IMR-90 (cell line): ENCODE measurements at regions not wholly inside any gene's neighbourhood (a gene's known extent, or its start where the extent isn't known, plus 50 kb on each side); places are given as distances from the start of the nearest gene placed in this dataset.

Experiments
- ATAC-seq: fragments of 200-7000 bp; cut with Tn5 transposase; 2 replicates; pipeline ENCODE4 v1.9.1; 2020; ENCODE audit warnings: low read depth, mild to moderate bottlenecking, moderate library complexity
- BruUV-seq: library from RNA; stranded (reverse); fragments of 400-500 nt; replicated peaks from 2 replicates; lab custom pipeline; 2021; lab: Mats Ljungman, UMichigan
- CTCF ChIA-PET: fragments of 300-600 bp; formaldehyde crosslinking; extraction: SDS; loops from one replicate; lab custom pipeline; 2021; ENCODE audit warnings: antibody characterized with exemption; lab: Yijun Ruan, JAX
- POLR2A ChIA-PET: fragments of 300-600 bp; sonication (Branson Sonifier 250); formaldehyde crosslinking; loops from one replicate; lab custom pipeline; 2022; ENCODE audit warnings: antibody characterized with exemption; ENCODE audit not compliant: unreplicated experiment; lab: Charles Lee
- DNase-seq: peaks from one replicate; pipeline ENCODE4 v3.0.0; 2013
- H2AFZ ChIP-seq: replicated peaks from 2 replicates; pipeline ENCODE3; 2013; ENCODE audit warnings: low read length, mild to moderate bottlenecking; ENCODE audit not compliant: poor library complexity
- H2AK5ac ChIP-seq: 2 replicates; pipeline ENCODE4 v1.6.1; 2013; ENCODE audit warnings: low read depth, low read length, inconsistent platforms
- H2AK9ac ChIP-seq: replicated peaks from 2 replicates; pipeline ENCODE3; 2013; ENCODE audit warnings: mild to moderate bottlenecking, low read depth, low read length, moderate library complexity; ENCODE audit not compliant: poor library complexity
- H2BK120ac ChIP-seq: 2 replicates; pipeline ENCODE4 v1.6.1; 2013; ENCODE audit warnings: low read depth, low read length, inconsistent platforms
- H2BK15ac ChIP-seq: 3 replicates; pipeline ENCODE4 v1.6.1; 2013; ENCODE audit warnings: low read depth, low read length, inconsistent platforms
- H2BK20ac ChIP-seq: 2 replicates; pipeline ENCODE4 v1.6.1; 2013; ENCODE audit warnings: low read depth, mild to moderate bottlenecking, inconsistent platforms, low read length, moderate library complexity
- H2BK5ac ChIP-seq: 2 replicates; pipeline ENCODE4 v1.6.1; 2013; ENCODE audit warnings: mild to moderate bottlenecking, low read depth, low read length, inconsistent platforms; ENCODE audit not compliant: poor library complexity, severe bottlenecking
- H3K14ac ChIP-seq: replicated peaks from 2 replicates; pipeline ENCODE4 v1.6.1; 2013; ENCODE audit warnings: low read depth, low read length, inconsistent platforms
- H3K18ac ChIP-seq: 2 replicates; pipeline ENCODE4 v1.6.1; 2013; ENCODE audit warnings: low read depth, low read length, control low read depth
- H3K23ac ChIP-seq: 2 replicates; pipeline ENCODE4 v1.6.1; 2013; ENCODE audit warnings: low read depth, low read length, inconsistent platforms
- H3K27ac ChIP-seq: 2 replicates; pipeline ENCODE4 v1.5.1; 2013; ENCODE audit warnings: mild to moderate bottlenecking, control low read depth, low read length; ENCODE audit not compliant: insufficient read depth
- H3K27me3 ChIP-seq: 2 replicates; pipeline ENCODE4 v1.6.1; 2013; ENCODE audit warnings: low read length; ENCODE audit not compliant: control insufficient read depth, insufficient read depth
- H3K36me3 ChIP-seq: 2 replicates; pipeline ENCODE4 v1.6.1; 2013; ENCODE audit warnings: low read length, mixed read lengths; ENCODE audit not compliant: control insufficient read depth, insufficient read depth
- H3K4ac ChIP-seq: 2 replicates; pipeline ENCODE4 v1.6.1; 2013; ENCODE audit warnings: low read depth, low read length, inconsistent platforms
- H3K4me1 ChIP-seq: 2 replicates; pipeline ENCODE4 v1.6.1; 2013; ENCODE audit warnings: low read length, mixed read lengths; ENCODE audit not compliant: control insufficient read depth, insufficient read depth
- H3K4me2 ChIP-seq: 2 replicates; pipeline ENCODE4 v1.6.1; 2013; ENCODE audit warnings: low read depth, mild to moderate bottlenecking, control low read depth, low read length, moderate library complexity
- H3K4me3 ChIP-seq: 2 replicates; pipeline ENCODE4 v1.5.1; 2013; ENCODE audit warnings: low read depth, mild to moderate bottlenecking, control low read depth, low read length, moderate library complexity; ENCODE audit not compliant: insufficient read depth
- H3K56ac ChIP-seq: 2 replicates; pipeline ENCODE4 v1.6.1; 2013; ENCODE audit warnings: low read length, inconsistent platforms; ENCODE audit not compliant: insufficient read depth; ENCODE audit errors: extremely low read depth
- H3K79me1 ChIP-seq, 2 experiments: 2 replicates each; pipeline ENCODE4 v1.6.1; 2013; ENCODE audit warnings: low read length in 2 of 2, inconsistent platforms in 1 of 2, low read depth in 1 of 2
- H3K9ac ChIP-seq: 2 replicates; pipeline ENCODE4 v1.6.1; 2013; ENCODE audit warnings: low read depth, low read length, control low read depth
- H3K9me1 ChIP-seq: 2 replicates; pipeline ENCODE4 v1.6.1; 2013; ENCODE audit warnings: low read length, inconsistent platforms; ENCODE audit not compliant: insufficient read depth
- H3K9me3 ChIP-seq: 2 replicates; pipeline ENCODE4 v1.6.1; 2013; ENCODE audit warnings: low read length; ENCODE audit not compliant: control insufficient read depth, insufficient read depth
- H4K20me1 ChIP-seq: 2 replicates; pipeline ENCODE4 v1.6.1; 2013; ENCODE audit warnings: low read length, inconsistent platforms; ENCODE audit not compliant: insufficient read depth
- H4K5ac ChIP-seq: 2 replicates; pipeline ENCODE4 v1.6.1; 2013; ENCODE audit warnings: mild to moderate bottlenecking, low read depth, low read length, control low read depth
- H4K8ac ChIP-seq, 2 experiments: 2 replicates each; pipeline ENCODE4 v1.6.1; 2013; ENCODE audit warnings: low read depth in 2 of 2, low read length in 2 of 2, control low read depth in 1 of 2, inconsistent platforms in 1 of 2
- H4K91ac ChIP-seq: 2 replicates; pipeline ENCODE4 v1.6.1; 2013; ENCODE audit warnings: low read depth, low read length, inconsistent platforms; ENCODE audit not compliant: insufficient read depth
- BHLHE40 ChIP-seq: fragments of 150-350 bp; IDR thresholded peaks from 2 replicates; pipeline ENCODE4 v1.6.1; 2016; ENCODE audit warnings: mild to moderate bottlenecking, low read depth, low read length
- CEBPB ChIP-seq: IDR thresholded peaks from 2 replicates; pipeline ENCODE4 v1.6.1; 2012; ENCODE audit warnings: low read depth, low read length, improper control_type of control experiment
- CHD1 ChIP-seq: IDR thresholded peaks from 2 replicates; pipeline ENCODE4 v1.6.1; 2012; ENCODE audit warnings: low read depth, low read length, improper control_type of control experiment
- FOS ChIP-seq: fragments of 150-350 bp; IDR thresholded peaks from 2 replicates; pipeline ENCODE4 v1.6.1; 2016; ENCODE audit warnings: low read depth, low read length
- MAFK ChIP-seq: IDR thresholded peaks from 2 replicates; pipeline ENCODE4 v1.6.1; 2012; ENCODE audit warnings: low read depth, low read length, improper control_type of control experiment
- MAZ ChIP-seq: IDR thresholded peaks from 2 replicates; pipeline ENCODE4 v1.6.1; 2012; ENCODE audit warnings: low read depth, mild to moderate bottlenecking, low read length, improper control_type of control experiment, moderate library complexity, borderline replicate concordance
- MXI1 ChIP-seq: IDR thresholded peaks from 2 replicates; pipeline ENCODE4 v1.6.1; 2012; ENCODE audit warnings: low read depth, mild to moderate bottlenecking, low read length, moderate library complexity, borderline replicate concordance
- NFE2L2 ChIP-seq: fragments of 150-350 bp; IDR thresholded peaks from 2 replicates; pipeline ENCODE4 v1.6.1; 2016; ENCODE audit warnings: low read depth, mild to moderate bottlenecking, low read length
- POLR2A ChIP-seq: IDR thresholded peaks from 2 replicates; pipeline ENCODE4 v1.6.1; 2012; ENCODE audit warnings: mild to moderate bottlenecking, low read depth, low read length
- RAD21 ChIP-seq: IDR thresholded peaks from 2 replicates; pipeline ENCODE4 v1.6.1; 2012; ENCODE audit warnings: low read length, improper control_type of control experiment
- RCOR1 ChIP-seq: IDR thresholded peaks from 2 replicates; pipeline ENCODE4 v1.6.1; 2012; ENCODE audit warnings: mild to moderate bottlenecking, low read length, improper control_type of control experiment; ENCODE audit not compliant: insufficient replicate concordance
- RFX5 ChIP-seq: IDR thresholded peaks from 2 replicates; pipeline ENCODE4 v1.8.0; 2012; ENCODE audit warnings: low read depth, mild to moderate bottlenecking, low read length, moderate library complexity
- SMC3 ChIP-seq: fragments of 150-350 bp; IDR thresholded peaks from 2 replicates; pipeline ENCODE4 v1.6.1; 2016; ENCODE audit warnings: low read depth, mild to moderate bottlenecking, antibody characterized with exemption, low read length, moderate library complexity
- WGBS, 2 experiments: methylation state at CpG; one replicate each; pipeline versions ENCODE4 v1.1.5 to v1.1.7; 2013; ENCODE audit warnings: missing lambda C conversion rate in 2 of 2; ENCODE audit not compliant: insufficient read length in 1 of 2; ENCODE audit errors: extremely low coverage in 2 of 2; 5-methylcytosine and 5-hydroxymethylcytosine counted together
- dilution Hi-C: fragments of 300-500 bp; cut with HindIII; formaldehyde crosslinking; loops from one replicate; pipeline ENCODE4 v1.14.3; 2018; ENCODE audit warnings: low sequenced_read_pairs; ENCODE audit not compliant: unreplicated experiment
- in situ Hi-C: fragments of 300-500 bp; cut with MboI; formaldehyde crosslinking; loops from 3 replicates; pipeline ENCODE4 v1.14.3; 2019; ENCODE audit warnings: low sequenced_read_pairs, inconsistent platforms, mixed read lengths
- intact Hi-C: fragments of 100-400 bp; cut with micrococcal nuclease; formaldehyde crosslinking; loops from 2 replicates; pipeline ENCODE4 v1.10.0; 2022
- TF ChIP-seq, protein P1 (sequence below): fragments of 150-350 bp; IDR thresholded peaks from 2 replicates; pipeline ENCODE4 v1.6.1; 2017; ENCODE audit warnings: mild to moderate bottlenecking, antibody characterized with exemption, low read length, low read depth
- TF ChIP-seq, protein P2 (sequence below): fragments of 150-350 bp; IDR thresholded peaks from 2 replicates; pipeline ENCODE4 v1.6.1; 2016; ENCODE audit warnings: low read depth, mild to moderate bottlenecking, low read length, moderate library complexity, borderline replicate concordance
- TF ChIP-seq, protein P3 (sequence below): conservative IDR thresholded peaks from 2 replicates; pipeline ENCODE4 v1.5.1; 2012; ENCODE audit warnings: mild to moderate bottlenecking, low read depth, low read length, improper control_type of control experiment

DNA sequence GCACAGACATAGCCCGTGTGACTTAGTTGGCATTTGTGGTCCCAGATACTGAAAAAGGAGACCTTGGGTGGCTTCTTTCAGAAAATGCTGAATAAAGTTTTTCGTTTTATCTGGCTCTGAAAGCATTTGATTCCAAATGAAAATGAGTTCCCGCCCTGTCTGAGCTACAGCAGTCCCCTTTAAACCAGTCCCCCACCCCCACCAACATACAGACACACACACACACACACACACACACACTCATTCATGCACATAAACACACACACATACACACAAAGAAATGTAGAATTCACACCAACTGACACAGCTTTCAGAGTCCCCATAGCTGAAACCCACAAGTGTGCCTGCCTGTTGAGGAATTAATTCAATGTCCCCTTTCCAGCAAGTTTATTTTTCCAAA is 97.0 kb upstream of the SMARCA2 start:
- ChIA-PET CTCF (no interaction called here), POLR2A (no interaction called here)
- H3K9ac ChIP-seq, result no peak overlapping the region
- no peak overlapping the region for H2AK5ac ChIP-seq
- TF ChIP-seq RCOR1 (no peak), MAZ (no peak), CHD1 (no peak), RAD21 (no peak), CEBPB (no peak), MAFK (no peak), POLR2A (no peak), MXI1 (no peak), RFX5 (no peak), NFE2L2 (no peak), SMC3 (no peak), BHLHE40 (no peak), FOS (no peak)
- TF ChIP-seq, protein P1, sequence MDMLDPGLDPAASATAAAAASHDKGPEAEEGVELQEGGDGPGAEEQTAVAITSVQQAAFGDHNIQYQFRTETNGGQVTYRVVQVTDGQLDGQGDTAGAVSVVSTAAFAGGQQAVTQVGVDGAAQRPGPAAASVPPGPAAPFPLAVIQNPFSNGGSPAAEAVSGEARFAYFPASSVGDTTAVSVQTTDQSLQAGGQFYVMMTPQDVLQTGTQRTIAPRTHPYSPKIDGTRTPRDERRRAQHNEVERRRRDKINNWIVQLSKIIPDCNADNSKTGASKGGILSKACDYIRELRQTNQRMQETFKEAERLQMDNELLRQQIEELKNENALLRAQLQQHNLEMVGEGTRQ, result no peak
- TF ChIP-seq, protein P2, sequence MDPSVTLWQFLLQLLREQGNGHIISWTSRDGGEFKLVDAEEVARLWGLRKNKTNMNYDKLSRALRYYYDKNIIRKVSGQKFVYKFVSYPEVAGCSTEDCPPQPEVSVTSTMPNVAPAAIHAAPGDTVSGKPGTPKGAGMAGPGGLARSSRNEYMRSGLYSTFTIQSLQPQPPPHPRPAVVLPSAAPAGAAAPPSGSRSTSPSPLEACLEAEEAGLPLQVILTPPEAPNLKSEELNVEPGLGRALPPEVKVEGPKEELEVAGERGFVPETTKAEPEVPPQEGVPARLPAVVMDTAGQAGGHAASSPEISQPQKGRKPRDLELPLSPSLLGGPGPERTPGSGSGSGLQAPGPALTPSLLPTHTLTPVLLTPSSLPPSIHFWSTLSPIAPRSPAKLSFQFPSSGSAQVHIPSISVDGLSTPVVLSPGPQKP, result no peak
- TF ChIP-seq, protein P3, sequence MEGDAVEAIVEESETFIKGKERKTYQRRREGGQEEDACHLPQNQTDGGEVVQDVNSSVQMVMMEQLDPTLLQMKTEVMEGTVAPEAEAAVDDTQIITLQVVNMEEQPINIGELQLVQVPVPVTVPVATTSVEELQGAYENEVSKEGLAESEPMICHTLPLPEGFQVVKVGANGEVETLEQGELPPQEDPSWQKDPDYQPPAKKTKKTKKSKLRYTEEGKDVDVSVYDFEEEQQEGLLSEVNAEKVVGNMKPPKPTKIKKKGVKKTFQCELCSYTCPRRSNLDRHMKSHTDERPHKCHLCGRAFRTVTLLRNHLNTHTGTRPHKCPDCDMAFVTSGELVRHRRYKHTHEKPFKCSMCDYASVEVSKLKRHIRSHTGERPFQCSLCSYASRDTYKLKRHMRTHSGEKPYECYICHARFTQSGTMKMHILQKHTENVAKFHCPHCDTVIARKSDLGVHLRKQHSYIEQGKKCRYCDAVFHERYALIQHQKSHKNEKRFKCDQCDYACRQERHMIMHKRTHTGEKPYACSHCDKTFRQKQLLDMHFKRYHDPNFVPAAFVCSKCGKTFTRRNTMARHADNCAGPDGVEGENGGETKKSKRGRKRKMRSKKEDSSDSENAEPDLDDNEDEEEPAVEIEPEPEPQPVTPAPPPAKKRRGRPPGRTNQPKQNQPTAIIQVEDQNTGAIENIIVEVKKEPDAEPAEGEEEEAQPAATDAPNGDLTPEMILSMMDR, result no peak
- H3K14ac ChIP-seq, result no peak overlapping the region
- intact Hi-C loops (no loop called here), in situ Hi-C loops (no loop called here), dilution Hi-C loops (no loop called here)
- no peak for ATAC-seq
- H3K27me3 ChIP-seq, result no peaks in the 10 kb centered on the region
- H3K4me1 ChIP-seq, result no peaks in the 10 kb centered on the region
- H2AFZ ChIP-seq, result no peak overlapping the region
- H3K4me3 ChIP-seq, result no peak overlapping the region
- no peak overlapping the region for H2AK9ac ChIP-seq
- peak overlapping the region; percentile 30 for H2BK5ac ChIP-seq
- no peak overlapping the region for H3K18ac ChIP-seq
- no peaks in the 10 kb centered on the region for H3K9me1 ChIP-seq
- no peak overlapping the region for H3K4ac ChIP-seq
- no peak overlapping the region for H4K8ac ChIP-seq
- no peak overlapping the region for H4K91ac ChIP-seq
- no peaks in the 10 kb centered on the region for H3K36me3 ChIP-seq
- H3K27ac ChIP-seq, result no peak overlapping the region
- no peak overlapping the region for H2BK120ac ChIP-seq
- no peak overlapping the region for H3K23ac ChIP-seq
- H3K79me1 ChIP-seq, result no peaks in the 10 kb centered on the region
- no peak overlapping the region for H4K5ac ChIP-seq
- H3K56ac ChIP-seq, result no peak overlapping the region
- BruUV-seq, result no TSS peak
- H4K20me1 ChIP-seq, result no peaks in the 10 kb centered on the region
- H2BK20ac ChIP-seq, result no peak overlapping the region
- H3K4me2 ChIP-seq, result no peak overlapping the region
- H3K9me3 ChIP-seq, result no peaks in the 10 kb centered on the region
- H2BK15ac ChIP-seq, result no peak overlapping the region
- no CpG with 5 or more reads among the region's 3 CpGs for WGBS, 2 experiments
- DNase-seq, result no peak
